ENCODE measurements at regions not wholly inside any gene's neighbourhood (a gene's known extent, or its start where the extent isn't known, plus 50 kb on each side); places are given as distances from the start of the nearest gene placed in this dataset.
"Not testable (repeated sequence)": the region's sequence is repeated elsewhere in the genome, so short reads cannot be mapped to it uniquely, and the experiment has no call there.

DNA sequence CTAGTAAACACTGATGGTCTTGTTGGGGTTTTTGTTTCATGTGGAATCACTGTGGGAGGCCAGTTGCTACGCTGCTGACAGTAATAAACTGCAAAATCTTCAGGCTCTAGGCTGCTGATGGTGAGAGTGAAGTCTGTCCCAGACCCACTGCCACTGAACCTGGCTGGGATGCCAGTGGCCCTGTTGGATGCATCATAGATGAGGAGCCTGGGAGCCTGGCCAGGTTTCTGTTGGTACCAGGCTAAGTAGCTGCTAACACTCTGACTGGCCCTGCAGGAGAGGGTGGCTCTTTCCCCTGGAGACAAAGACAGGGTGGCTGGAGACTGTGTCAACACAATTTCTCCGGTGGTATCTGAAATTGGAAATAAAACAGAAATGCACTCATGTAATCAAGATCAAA, 335.6 kb downstream of the RPIA start:
- DNase-seq = not testable (repeated sequence)

DNA sequence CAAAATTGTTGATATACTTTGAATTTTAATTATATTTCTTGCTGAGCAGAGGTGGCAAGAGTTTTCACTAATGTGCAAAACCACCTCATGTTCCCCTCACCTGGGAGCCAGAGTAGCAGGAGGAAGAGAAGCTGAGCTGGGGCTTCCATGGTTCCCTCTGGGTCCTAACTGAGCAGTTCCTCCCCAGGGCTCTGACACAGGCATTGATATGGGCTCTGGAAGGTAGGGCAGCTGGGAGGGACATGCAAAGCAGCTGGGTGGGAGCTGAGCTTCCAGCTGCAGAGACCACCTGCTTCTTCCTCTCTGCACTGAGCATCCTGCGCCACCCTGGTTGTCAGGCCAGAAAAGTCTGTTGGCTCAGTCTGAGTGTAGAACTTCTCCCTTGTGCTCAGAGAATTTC, 336.1 kb downstream of the RPIA start:
- DNase-seq = not testable (repeated sequence)

DNA sequence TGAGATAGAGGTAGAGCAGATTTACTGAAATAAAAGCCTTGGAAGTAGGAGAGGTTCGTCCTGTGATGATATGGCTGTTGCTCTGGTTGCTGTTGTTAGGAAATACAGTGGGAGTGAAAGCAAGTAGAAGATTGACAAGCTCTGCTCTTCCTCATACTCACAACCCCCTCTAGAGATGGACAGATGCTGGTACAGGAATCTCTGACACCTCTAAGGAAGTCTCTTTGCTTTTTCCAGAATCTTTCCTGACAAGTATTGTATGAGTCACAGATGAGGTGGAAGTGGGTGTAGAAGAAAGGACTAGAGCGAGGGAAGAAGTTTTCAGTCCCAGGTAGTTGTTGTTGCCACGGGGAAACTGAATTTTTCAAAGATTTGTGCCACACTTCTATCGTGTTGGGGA, 337.8 kb downstream of the RPIA start:
- DNase-seq = not testable (repeated sequence)

DNA sequence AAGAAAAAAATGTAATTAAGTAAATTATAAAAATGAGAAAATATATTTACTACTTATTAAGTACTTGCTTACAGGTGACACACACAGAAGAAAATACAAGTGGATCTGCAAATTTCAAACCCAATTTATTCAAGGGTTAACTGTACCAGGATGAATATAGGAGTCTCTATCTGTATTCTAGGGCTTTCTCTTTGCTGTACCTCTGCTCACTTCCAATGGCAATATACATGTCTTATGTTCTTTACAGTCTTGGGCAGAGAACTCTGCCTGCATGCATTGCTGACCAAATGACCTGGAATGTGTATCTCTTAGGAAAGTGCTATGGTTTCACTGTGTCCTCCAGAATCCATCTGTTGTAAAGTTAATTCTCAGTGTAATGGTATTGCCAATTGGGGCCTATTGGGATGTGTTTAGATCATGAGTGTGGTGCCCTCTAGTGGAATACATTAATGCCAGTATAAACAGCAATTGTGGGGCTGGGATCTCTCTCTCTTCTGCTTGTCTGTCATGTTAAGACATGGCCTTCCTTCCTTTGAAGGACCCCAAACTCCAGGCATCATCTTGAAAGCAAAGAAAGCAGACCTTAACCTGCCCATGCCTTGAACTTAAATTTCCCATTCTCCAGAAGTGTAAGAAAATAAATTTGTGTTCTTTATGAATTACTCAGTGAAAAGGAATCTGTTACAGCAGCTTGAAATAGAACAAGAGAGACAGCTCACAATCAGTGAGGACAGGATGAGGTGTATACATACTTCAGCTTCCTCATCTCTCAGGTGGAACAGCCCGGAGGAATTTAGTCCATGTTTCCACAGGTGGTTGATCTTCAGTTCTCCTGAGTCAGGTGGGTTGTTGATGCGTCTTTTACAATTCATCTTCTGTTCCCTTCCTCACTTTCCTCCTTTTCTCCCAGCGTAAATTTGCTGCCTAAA, 356.9 kb downstream of the RPIA start:
- not testable (repeated sequence) for DNase-seq

DNA sequence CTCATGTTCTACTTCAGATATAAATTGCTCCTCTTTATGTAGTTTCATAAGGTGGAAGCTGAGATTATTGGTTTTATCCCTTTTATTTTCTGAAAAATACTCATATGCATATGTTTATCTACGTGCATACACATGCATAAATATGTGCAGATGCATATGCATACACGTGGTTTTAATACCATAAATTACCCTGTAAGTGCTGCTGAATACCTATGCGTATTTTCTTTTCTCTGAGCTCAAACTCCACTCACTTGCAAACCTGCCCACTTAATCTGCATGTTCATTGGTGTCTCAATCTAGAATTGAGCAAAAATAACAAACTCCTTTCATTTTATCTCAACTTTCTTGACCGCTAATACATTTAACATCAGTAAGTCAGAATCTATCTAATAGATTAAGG, 367.1 kb downstream of the RPIA start:
- not testable (repeated sequence) for DNase-seq

DNA sequence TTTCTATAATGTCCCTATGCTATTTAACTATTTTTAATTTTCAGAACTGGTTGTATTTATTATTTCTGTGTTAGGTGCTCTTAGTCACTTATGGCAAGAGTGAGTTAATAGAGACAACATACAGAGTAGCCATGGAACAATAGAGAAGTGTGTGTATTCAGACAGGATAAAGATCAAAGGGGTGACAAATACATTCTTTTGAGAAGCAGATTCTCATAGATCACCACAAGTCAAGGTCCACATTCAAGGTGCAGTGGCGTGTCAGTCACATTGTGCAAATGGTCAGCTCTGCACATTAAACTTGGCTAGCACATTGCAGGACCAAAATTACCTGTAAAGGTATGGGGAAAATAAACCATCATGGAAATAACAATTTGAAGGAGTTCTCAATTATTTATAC, 369.7 kb downstream of the RPIA start:
- DNase-seq = not testable (repeated sequence)

DNA sequence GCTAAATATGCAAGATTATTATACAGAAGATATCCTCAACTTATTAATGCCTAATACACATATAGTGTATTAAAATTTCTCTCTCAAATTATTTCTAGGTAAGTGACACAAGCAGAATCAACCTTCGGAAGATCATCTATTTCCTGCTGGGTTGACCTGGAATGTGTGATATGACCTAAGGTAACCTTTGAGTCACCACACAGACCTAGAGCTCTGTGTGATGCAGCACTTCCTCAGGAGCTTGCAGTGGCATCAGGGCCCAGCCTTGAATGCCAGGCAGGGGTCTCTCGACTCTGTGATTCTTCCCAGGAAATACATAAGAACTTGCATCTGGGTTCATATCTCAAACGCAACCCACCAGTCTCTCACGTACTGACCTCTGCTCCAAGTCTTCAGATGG, 385.3 kb downstream of the RPIA start:
- DNase-seq = not testable (repeated sequence)

DNA sequence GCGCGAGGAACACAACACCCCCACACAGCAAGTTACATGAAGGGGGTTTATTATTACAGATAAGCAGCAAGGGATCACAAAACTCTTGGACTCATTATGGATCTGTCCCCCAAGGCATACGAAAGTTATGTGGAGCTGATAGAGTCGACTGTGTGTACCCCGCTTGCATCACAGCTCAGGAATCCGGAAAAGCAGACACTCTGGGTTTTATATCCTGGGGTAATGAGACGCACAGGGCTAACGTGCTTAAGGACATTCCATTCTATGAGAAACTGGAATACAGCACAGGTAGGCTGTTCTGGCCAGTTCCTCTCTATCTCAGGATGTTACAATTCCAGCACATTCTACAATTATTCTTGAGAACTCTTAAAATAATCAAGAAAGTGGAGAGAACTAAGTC, 401.4 kb downstream of the RPIA start:
- not testable (repeated sequence) for DNase-seq

DNA sequence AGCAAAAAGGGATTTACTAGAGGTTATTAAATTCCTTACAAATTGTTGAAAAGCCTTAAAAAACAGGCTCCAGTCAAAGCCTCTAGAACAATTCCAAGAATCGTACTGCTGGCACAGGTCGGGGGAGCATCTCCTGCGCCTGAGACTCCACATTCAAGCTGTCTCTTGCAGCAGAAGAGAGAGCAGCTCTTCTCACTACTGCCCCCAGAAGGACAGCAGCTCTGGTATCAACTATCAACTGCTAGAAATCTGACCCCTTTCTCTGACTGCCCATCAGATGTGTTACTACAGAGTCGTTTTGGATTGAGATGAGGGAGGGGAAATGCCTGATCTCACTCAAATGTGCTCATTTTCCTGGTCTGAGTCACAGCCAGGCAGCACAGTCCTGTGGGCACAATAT, 403.6 kb downstream of the RPIA start:
- not testable (repeated sequence) for DNase-seq

DNA sequence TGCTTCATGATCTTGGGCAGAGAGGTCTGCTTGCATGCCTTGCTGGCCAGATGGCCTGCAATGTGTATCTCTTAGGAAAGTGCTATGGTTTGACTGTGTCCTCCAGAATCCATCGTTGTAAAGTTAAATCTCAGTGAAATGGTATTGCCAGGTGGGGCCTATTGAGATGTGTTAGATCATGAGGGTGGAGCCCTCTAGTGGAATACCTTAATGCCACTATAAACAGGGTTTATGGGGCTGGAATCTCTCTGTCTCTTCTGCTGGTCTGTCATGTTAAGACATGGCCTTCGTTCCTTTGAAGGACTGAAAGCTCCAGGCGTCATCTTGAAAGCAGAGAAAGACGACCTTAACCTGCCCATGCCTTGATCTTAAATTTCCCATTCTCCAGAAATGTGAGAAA, 411.1 kb downstream of the RPIA start:
- DNase-seq = not testable (repeated sequence)

DNA sequence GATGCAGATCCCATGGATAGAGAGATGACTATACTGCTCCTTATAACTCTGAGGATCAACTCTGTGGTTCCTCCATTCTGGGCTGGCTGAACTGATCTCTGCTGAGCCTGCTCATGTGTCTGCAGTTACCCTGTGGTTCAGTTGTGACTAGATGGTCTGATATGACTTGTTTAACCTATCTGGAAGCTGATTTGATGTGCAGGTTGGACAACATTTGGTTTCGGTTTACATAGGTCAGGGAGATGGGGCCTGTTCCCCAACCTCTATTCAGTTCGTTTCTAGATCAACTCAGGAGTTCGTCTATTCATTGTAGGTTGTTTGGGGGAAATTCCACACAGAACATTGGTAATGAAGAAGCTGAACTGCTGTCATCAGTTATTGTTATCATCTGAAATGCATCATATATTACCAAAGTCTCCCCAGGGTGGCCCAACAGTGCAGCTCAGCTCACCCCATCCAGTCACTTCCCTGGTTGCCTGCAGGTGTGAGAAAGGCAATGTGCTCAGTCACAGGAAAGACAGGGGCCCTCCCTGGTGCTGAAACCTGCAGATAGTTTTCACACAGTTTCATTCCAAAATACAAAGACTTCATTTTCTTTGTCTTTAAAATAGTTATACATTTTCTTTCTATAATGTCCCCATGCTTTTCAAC, 415.0 kb downstream of the RPIA start:
- not testable (repeated sequence) for DNase-seq

DNA sequence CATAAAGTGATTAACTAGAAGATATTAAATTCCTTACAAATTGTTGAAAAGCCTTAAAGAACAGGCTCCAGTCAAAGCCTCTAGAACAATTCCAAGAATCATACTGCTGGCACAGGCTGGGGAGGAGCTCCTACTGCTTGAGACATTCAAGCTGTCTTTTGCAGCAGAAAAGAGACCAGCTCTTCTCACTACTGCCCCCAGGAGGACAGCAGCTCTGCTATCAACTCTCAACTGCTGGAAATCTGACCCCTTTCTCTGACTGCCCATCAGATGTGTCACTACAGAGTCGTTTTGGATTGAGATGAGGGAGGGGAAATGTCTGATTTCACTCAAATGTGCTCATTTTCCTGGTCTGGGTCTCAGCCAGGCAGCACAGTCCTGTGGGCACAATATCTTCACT, 421.0 kb downstream of the RPIA start:
- DNase-seq = not testable (repeated sequence)

DNA sequence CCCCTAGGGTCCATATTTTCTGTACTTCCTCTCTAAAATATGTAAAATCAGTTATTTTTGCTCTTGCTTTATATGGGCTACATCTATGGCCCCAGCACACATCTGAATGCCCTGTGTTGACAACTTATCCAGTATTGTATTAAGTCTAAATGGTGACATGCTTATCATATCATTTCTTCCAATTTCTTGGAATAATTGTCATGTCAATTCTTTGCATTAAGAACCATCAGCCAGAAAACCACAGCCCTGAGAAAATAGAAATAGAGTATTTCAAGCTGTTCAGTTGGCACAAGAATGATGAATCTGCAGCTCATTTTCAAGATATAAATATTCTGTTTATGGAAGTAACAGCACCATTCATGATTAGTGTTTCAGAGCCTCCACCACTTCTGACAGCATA, 421.8 kb downstream of the RPIA start:
- DNase-seq = not testable (repeated sequence)

DNA sequence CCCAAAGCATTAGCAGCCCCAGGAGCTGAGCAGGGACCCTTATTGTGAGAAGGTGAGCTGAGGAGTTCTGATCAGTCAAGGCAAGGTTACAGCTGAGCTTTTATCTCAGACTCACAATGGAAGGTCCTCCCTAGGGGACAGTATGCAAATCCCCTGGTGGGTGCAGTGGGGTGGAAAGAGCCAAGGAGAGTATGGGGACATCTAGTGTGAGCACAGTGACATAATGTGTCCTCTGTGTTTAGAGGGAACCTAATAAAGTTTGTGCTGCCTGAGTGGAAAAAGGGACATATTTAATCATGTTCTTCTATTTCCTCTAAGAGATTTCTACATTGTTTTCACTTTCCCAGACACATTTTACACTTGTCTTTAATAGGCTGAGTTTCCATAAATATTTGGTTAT, 438.0 kb downstream of the RPIA start:
- not testable (repeated sequence) for DNase-seq

DNA sequence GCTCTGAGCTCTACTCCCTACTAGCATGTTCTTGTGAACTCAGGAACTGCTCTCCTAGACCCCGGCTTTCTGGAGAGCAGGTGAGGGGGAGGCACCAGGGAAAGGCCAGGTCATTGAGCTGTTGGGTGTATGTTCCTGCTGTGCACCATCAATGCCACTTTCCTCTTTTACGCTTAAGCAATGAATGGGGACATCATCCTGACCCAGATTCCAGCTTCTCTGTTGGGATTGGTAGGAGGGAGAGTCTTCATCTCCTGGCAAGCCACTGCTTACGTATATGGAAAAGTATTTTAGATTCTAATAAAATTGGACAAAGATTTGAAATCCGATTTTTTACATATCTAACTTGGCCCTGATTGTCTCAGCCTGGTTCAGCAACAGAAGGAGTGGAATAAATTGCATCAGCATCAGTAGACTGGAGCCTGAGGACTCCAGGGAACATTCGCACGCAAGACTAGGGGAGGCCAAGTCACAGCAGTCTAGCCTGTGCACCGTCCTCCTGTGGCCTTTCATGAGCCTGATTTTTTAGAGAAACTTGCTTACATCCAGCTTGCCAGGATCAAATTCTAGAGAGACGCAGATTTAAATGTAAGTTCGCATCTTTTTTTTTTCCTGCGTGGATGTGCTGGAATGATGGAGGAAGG, 439.3 kb downstream of the RPIA start:
- DNase-seq = not testable (repeated sequence)

DNA sequence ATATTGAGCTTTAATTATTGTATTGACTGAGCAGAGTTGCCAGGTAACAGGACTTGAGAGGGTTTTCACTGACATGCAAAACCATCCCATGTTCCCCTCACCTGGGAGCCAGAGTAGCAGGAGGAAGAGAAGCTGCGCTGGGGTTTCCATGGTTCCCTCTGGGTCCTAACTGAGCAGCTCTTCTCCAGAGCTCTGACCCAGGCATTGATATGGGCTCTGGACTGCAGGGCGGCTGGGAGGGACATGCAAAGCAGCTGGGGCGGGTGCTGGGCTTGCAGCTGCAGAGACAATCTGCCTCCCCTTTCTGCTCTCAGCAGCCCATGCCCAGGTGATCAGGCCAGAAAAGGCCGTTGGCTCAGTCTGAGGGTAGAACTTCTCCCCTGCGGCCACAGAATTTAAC, 451.5 kb downstream of the RPIA start:
- DNase-seq = not testable (repeated sequence)

DNA sequence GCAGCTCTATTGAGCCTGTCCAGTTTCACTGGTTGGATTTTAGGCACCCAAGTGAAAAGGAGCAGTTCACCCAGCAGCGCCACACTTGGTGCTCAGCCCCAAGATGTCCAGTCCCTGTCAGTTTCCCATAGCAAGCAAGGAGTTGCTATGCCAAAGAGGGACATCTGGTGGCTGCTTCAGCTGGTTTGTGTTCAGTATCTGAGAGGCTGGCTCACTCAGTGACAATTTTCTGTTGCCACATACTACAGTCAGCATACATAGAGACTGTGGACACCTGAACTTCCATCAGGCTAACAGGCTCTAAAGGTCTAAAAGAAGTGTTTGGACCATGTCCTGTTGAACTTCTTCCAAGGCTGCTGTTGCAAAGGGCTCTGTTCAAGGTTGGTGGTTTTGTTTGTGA, 453.9 kb downstream of the RPIA start:
- not testable (repeated sequence) for DNase-seq

DNA sequence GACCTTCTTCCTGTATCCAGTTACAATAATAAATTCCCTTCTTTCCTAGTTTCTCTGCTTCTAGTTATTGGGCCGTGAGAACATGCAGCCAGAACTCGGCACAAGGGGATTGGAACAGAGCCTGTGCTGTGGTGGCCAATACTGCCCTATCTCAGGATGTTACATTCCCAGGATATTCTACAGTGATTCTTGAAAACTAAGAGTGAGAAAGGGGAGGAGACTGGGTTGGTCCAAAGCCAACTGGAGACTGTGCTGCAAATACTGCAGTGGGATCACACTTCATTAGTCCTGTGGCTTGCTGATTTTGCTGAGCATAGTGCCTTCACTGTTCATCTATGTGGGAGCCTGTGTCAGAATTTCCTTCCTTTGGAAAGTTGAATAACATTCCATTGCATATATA, 456.8 kb downstream of the RPIA start:
- DNase-seq = not testable (repeated sequence)

DNA sequence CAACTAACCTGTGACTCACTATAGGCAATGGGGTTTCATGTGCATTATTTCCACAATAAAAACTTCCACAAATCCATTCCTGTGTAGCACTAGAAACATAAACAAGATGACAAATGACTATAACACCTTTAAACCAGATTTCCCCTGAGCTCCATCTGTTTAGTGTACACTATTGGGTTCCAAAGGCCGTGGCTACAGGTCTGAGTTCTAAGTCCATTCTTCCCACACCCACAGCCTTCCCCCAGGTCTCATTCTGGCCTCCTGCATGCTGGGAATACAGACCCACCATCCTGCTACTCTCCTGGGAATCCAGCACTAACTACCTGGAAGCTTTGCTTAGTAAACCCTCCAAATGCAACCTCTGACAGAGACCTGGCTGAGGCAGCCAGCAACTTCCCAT, 460.2 kb downstream of the RPIA start:
- not testable (repeated sequence) for DNase-seq

DNA sequence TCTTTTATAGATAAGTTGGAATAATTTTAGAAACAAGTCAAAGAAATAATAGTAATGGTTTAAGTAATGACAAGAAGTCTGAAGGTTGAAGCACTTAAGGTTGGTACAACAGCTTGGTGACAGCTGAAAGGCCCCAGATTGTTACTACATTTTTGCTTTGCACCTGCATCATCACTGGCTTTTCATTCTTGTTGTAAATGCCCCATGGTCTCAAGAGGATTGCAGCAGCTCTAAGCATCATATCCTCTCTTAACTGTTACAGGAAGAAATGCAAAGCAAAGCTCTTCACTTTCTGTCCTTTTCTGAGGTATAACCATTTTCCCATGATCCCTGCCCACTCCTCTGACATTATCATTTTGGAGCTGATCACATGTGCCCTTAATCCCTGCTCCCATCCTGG, 461.0 kb downstream of the RPIA start:
- DNase-seq = not testable (repeated sequence)

DNA sequence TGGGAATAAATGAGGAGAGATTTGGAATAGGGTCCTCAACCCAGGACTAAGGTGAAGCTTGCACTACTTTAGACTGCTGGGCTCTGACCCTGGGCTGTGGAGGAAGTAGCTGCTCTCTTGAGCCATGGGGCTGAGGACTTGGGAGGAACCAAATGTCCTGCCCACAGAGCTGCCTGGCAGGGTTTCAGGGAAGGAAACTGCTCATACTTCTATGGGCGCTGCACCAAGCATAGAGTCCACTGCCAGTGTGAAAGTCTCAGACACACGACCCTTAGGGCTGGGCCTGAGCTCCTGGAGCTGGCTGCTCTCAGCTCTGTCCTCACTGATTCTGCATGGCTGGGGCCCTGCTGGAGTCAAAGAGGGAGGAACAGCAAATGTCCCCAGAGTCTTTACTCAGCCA, 461.7 kb downstream of the RPIA start:
- DNase-seq = not testable (repeated sequence)

DNA sequence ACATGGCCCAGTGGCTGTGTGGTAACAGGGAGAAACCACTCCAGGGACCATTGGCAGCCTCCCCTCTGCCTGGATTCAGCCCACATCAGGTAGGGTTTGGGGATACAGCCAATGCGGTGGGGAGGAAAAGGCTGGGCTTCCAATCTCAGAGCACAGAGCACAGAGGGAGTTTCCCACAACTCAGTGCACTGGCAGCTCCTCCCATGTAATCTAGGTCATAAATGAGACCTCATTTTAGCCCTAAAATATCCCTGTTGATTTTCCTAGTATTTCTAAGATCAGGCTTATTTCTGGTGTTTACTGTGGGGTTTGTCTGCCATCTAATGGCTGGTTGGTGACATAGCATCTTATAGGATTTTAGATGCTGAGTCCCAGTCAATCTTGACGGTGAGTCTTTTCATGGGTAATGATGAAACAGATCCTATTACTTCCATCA, 462.8 kb downstream of the RPIA start:
- not testable (repeated sequence) for DNase-seq

DNA sequence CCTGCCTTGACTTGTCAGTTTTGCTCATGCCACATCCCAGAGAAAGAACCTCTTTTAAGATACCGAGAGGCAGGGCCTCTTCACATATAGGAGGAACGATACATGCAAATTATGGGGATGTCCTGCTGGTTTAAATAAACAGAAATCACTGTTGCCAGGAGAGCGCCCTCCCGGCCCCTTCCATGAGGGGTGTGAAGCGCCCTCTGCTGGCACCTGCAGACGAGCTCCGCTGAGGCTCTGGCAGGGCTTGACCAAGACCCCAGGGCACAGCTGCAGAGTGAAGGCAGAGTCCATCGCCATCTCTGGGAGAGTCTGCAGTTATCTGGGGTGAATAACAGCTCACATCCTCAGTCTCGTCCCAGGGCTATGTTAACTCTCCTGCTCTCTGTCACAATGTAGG, 468.8 kb downstream of the RPIA start:
- not testable (repeated sequence) for DNase-seq

DNA sequence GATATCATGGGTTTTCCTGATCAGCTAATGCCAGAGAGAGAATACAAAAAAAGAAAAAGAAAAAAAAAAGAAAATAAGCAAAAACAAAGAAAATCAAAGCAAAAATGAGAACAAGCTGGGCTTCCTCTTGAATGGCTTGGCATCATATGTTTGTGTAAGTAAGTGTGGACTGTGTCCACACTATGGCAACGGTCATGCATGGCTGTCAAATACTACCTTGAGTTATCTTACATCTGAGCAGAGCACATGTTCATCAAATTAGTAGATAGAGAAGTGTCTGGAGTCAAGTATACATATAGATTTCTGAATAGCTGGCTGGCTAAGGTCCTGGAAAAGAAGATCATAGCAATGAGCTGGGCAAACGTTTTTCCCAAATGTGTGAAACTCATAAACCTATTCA, 470.2 kb downstream of the RPIA start:
- not testable (repeated sequence) for DNase-seq
